HEK293 (cell line): ENCODE measurements at regions not wholly inside any gene's neighbourhood (a gene's known extent, or its start where the extent isn't known, plus 50 kb on each side); places are given as distances from the start of the nearest gene placed in this dataset.

Experiments used
- IKZF3 ChIP-seq: fragments of 450-650 bp; IDR thresholded peaks from 2 replicates; pipeline ENCODE4 v1.5.0; 2018; ENCODE audit warnings: missing biosample characterization, mild to moderate bottlenecking, missing genetic modification characterization, moderate library complexity
- KLF10 ChIP-seq: fragments of 450-650 bp; IDR thresholded peaks from 2 replicates; pipeline ENCODE4 v1.5.1; 2018; ENCODE audit warnings: missing biosample characterization, mild to moderate bottlenecking, missing genetic modification characterization
- ZNF114 ChIP-seq: fragments of 450-650 bp; formaldehyde crosslinking; IDR thresholded peaks from 2 replicates; pipeline ENCODE4 v1.5.0; 2017; ENCODE audit warnings: missing biosample characterization, missing genetic modification characterization
- ZNF138 ChIP-seq: fragments of 450-650 bp; formaldehyde crosslinking; IDR thresholded peaks from 2 replicates; pipeline ENCODE4 v1.5.1; 2016; ENCODE audit warnings: missing biosample characterization, missing genetic modification characterization, borderline replicate concordance
- ZNF660 ChIP-seq: fragments of 450-650 bp; IDR thresholded peaks from 2 replicates; pipeline ENCODE4 v1.5.1; 2018; ENCODE audit warnings: missing biosample characterization, mild to moderate bottlenecking, missing genetic modification characterization
- TF ChIP-seq, protein P1 (sequence below): fragments of 450-650 bp; formaldehyde crosslinking; IDR thresholded peaks from 2 replicates; pipeline ENCODE4 v1.5.1; 2016; ENCODE audit warnings: missing biosample characterization, missing genetic modification characterization
- TF ChIP-seq, protein P2 (sequence below): fragments of 450-650 bp; formaldehyde crosslinking; IDR thresholded peaks from 2 replicates; pipeline ENCODE4 v1.5.1; 2016; ENCODE audit warnings: missing biosample characterization, missing genetic modification characterization, borderline replicate concordance
- TF ChIP-seq, protein P3 (sequence below): fragments of 450-650 bp; formaldehyde crosslinking; optimal IDR thresholded peaks from 2 replicates; pipeline ENCODE3; 2016; ENCODE audit warnings: missing biosample characterization, mild to moderate bottlenecking, missing genetic modification characterization

- TF ChIP-seq ZNF138 (tag by site-specific recombination) (no peak), KLF10 (no peak), IKZF3 (tag by site-specific recombination) (no peak), ZNF660 (no peak), ZNF114 (tag by site-specific recombination) (no peak)
- TF ChIP-seq, protein P1, sequence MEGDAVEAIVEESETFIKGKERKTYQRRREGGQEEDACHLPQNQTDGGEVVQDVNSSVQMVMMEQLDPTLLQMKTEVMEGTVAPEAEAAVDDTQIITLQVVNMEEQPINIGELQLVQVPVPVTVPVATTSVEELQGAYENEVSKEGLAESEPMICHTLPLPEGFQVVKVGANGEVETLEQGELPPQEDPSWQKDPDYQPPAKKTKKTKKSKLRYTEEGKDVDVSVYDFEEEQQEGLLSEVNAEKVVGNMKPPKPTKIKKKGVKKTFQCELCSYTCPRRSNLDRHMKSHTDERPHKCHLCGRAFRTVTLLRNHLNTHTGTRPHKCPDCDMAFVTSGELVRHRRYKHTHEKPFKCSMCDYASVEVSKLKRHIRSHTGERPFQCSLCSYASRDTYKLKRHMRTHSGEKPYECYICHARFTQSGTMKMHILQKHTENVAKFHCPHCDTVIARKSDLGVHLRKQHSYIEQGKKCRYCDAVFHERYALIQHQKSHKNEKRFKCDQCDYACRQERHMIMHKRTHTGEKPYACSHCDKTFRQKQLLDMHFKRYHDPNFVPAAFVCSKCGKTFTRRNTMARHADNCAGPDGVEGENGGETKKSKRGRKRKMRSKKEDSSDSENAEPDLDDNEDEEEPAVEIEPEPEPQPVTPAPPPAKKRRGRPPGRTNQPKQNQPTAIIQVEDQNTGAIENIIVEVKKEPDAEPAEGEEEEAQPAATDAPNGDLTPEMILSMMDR (tag by site-specific recombination): no peak
- TF ChIP-seq, protein P2, sequence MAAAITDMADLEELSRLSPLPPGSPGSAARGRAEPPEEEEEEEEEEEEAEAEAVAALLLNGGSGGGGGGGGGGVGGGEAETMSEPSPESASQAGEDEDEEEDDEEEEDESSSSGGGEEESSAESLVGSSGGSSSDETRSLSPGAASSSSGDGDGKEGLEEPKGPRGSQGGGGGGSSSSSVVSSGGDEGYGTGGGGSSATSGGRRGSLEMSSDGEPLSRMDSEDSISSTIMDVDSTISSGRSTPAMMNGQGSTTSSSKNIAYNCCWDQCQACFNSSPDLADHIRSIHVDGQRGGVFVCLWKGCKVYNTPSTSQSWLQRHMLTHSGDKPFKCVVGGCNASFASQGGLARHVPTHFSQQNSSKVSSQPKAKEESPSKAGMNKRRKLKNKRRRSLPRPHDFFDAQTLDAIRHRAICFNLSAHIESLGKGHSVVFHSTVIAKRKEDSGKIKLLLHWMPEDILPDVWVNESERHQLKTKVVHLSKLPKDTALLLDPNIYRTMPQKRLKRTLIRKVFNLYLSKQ: no peak
- TF ChIP-seq, protein P3, sequence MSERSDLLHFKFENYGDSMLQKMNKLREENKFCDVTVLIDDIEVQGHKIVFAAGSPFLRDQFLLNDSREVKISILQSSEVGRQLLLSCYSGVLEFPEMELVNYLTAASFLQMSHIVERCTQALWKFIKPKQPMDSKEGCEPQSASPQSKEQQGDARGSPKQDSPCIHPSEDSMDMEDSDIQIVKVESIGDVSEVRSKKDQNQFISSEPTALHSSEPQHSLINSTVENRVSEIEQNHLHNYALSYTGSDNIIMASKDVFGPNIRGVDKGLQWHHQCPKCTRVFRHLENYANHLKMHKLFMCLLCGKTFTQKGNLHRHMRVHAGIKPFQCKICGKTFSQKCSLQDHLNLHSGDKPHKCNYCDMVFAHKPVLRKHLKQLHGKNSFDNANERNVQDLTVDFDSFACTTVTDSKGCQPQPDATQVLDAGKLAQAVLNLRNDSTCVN (tag by site-specific recombination): no peak
Measured at GRCh38 chr1:105386489-105386888, 1636.8 kb downstream of the AMY1C start.
